Neural cell (in vitro differentiated cells): ENCODE measurements at regions not wholly inside any gene's neighbourhood (a gene's known extent, or its start where the extent isn't known, plus 50 kb on each side); places are given as distances from the start of the nearest gene placed in this dataset.

Experiments used
- EZH2 ChIP-seq: fragments of 200-600, 300-800 bp; shearing (Covaris generic), sonication (generic); IDR thresholded peaks from 2 replicates; pipeline ENCODE4 v1.6.1; 2014; ENCODE audit warnings: antibody characterized with exemption, low read length, borderline replicate concordance, mild to moderate bottlenecking; ENCODE audit not compliant: insufficient read depth, poor library complexity, severe bottlenecking
- POLR2AphosphoS5 ChIP-seq: IDR thresholded peaks from 2 replicates; pipeline ENCODE4 v1.6.1; 2012
- RAD21 ChIP-seq: fragments of 450-650 bp; conservative IDR thresholded peaks from 2 replicates; pipeline ENCODE4 v1.6.1; 2014; ENCODE audit warnings: antibody characterized with exemption, mild to moderate bottlenecking, moderate library complexity
- TAF1 ChIP-seq: IDR thresholded peaks from 2 replicates; pipeline ENCODE4 v1.6.1; 2012; ENCODE audit warnings: low read depth
- TF ChIP-seq, protein P1 (sequence below): fragments of 450-650 bp; IDR thresholded peaks from 2 replicates; pipeline ENCODE4 v1.5.1; 2014; ENCODE audit warnings: antibody characterized with exemption, mild to moderate bottlenecking, moderate library complexity; ENCODE audit not compliant: poor library complexity, severe bottlenecking

DNA sequence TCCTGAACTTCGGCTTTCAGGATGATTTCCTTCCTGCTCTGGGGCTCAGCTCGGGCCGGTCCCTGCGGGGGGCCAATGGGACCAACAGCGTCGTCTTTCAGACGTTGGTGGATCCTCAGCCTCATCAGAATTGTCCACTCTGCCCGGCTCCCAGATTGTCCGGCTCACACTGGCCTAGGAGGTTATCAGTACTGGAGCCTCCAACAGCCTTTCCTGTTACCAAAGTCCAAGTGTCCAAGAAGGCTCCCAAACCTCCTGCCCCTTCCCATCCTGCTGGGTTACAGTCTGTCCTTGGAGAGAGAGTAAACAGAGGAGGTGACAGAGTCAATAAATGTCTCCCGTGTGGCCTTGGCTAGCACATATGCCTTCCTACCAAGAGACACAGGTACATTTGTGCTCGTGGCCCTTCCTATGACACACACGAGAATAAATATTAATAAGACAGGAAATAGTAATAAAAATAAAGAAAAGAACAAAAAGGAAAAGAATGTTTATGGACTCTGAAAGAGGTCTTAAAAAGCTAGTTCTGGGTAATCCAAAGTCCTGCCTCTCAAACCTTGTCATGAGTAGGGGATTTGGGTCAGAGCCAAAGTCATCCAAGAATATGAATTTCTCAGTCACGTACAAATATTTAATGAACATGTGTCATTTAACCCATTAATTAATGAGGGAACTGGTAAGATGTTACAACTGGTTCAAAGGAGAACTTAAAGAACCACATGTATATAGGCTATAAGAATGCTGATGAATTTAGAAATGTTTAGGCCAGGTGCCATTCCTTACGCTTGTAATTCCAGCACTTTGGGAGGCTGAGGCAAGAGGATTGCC lies 80.8 kb upstream of the SLC2A1 start:
- TF ChIP-seq, protein P1, sequence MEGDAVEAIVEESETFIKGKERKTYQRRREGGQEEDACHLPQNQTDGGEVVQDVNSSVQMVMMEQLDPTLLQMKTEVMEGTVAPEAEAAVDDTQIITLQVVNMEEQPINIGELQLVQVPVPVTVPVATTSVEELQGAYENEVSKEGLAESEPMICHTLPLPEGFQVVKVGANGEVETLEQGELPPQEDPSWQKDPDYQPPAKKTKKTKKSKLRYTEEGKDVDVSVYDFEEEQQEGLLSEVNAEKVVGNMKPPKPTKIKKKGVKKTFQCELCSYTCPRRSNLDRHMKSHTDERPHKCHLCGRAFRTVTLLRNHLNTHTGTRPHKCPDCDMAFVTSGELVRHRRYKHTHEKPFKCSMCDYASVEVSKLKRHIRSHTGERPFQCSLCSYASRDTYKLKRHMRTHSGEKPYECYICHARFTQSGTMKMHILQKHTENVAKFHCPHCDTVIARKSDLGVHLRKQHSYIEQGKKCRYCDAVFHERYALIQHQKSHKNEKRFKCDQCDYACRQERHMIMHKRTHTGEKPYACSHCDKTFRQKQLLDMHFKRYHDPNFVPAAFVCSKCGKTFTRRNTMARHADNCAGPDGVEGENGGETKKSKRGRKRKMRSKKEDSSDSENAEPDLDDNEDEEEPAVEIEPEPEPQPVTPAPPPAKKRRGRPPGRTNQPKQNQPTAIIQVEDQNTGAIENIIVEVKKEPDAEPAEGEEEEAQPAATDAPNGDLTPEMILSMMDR: no peak
- no peak for TF ChIP-seq RAD21
- TF ChIP-seq POLR2AphosphoS5: no peak
- TF ChIP-seq TAF1: no peak
- TF ChIP-seq EZH2: no peak
